PC-3 (cell line): ENCODE measurements at regions not wholly inside any gene's neighbourhood (a gene's known extent, or its start where the extent isn't known, plus 50 kb on each side); places are given as distances from the start of the nearest gene placed in this dataset.

ENCODE experiments used
- CTCF ChIP-seq: fragments of 300-600 bp; sonication (generic); conservative IDR thresholded peaks from 2 replicates; pipeline ENCODE4 v1.5.1; 2017; ENCODE audit warnings: antibody characterized with exemption, low read depth, mild to moderate bottlenecking, low read length
- EZH2 ChIP-seq: fragments of 300-600 bp; sonication (generic); IDR thresholded peaks from one replicate; pipeline ENCODE4 v1.6.1; 2017; ENCODE audit warnings: antibody characterized with exemption, mild to moderate bottlenecking, low read length; ENCODE audit not compliant: unreplicated experiment

- TF ChIP-seq CTCF (no peak; the same call in 1 of the 2 replicates), EZH2 (no peak)
These were observed 274.7 kb downstream of the SLC6A15 start for GRCh38 chr12:84637926-84638325.
